SH-SY5Y (cell line): ENCODE measurements at regions not wholly inside any gene's neighbourhood (a gene's known extent, or its start where the extent isn't known, plus 50 kb on each side); places are given as distances from the start of the nearest gene placed in this dataset.

Experiments
- GATA2 ChIP-seq: IDR thresholded peaks from 2 replicates; pipeline ENCODE4 v1.6.1; 2011; ENCODE audit warnings: mild to moderate bottlenecking, low read depth, low read length
- GATA3 ChIP-seq: IDR thresholded peaks from 2 replicates; pipeline ENCODE4 v1.6.1; 2011; ENCODE audit warnings: low read depth, mild to moderate bottlenecking, low read length, moderate library complexity

GRCh38 chr3:23691357-23691895 lies 114.3 kb upstream of the UBE2E1 start:
- TF ChIP-seq GATA2: no peak
- no peak for TF ChIP-seq GATA3
